ACC112 (cell line): ENCODE measurements at regions not wholly inside any gene's neighbourhood (a gene's known extent, or its start where the extent isn't known, plus 50 kb on each side); places are given as distances from the start of the nearest gene placed in this dataset.
"Not testable (repeated sequence)": the region's sequence is repeated elsewhere in the genome, so short reads cannot be mapped to it uniquely, and the experiment has no call there.

ENCODE experiments used
- H2AFZ ChIP-seq: fragments of 200-600 bp; sonication (generic); one replicate; pipeline ENCODE4 v1.6.0; 2017; ENCODE audit warnings: antibody characterized with exemption, low read length; ENCODE audit not compliant: unreplicated experiment
- H3K27ac ChIP-seq: fragments of 200-600 bp; sonication (generic); 2 replicates; pipeline ENCODE4 v1.5.1; 2014; ENCODE audit warnings: low read depth, mild to moderate bottlenecking, antibody characterized with exemption, low read length, moderate library complexity
- H3K27me3 ChIP-seq: fragments of 200-600 bp; sonication (generic); 2 replicates; pipeline ENCODE4 v1.6.1; 2014; ENCODE audit warnings: mild to moderate bottlenecking, antibody characterized with exemption, low read length, moderate library complexity, mixed read lengths; ENCODE audit not compliant: insufficient read depth
- H3K36me3 ChIP-seq: fragments of 200-600 bp; sonication (generic); 2 replicates; pipeline ENCODE4 v1.6.1; 2016; ENCODE audit warnings: mild to moderate bottlenecking, antibody characterized with exemption, low read length, moderate library complexity, mixed read lengths; ENCODE audit not compliant: insufficient read depth
- H3K4me1 ChIP-seq: fragments of 200-600 bp; sonication (generic); one replicate; pipeline ENCODE4 v1.6.1; 2016; ENCODE audit warnings: low read length, mixed read lengths; ENCODE audit not compliant: insufficient read depth, unreplicated experiment, control insufficient read depth
- H3K4me3 ChIP-seq: fragments of 200-600 bp; sonication (generic); 2 replicates; pipeline ENCODE4 v1.5.1; 2014; ENCODE audit warnings: mild to moderate bottlenecking, low read depth, low read length
- H3K79me2 ChIP-seq: fragments of 200-600 bp; sonication (generic); one replicate; pipeline ENCODE4 v1.6.0; 2016; ENCODE audit warnings: low read length; ENCODE audit not compliant: control insufficient read depth, unreplicated experiment, insufficient read depth

DNA sequence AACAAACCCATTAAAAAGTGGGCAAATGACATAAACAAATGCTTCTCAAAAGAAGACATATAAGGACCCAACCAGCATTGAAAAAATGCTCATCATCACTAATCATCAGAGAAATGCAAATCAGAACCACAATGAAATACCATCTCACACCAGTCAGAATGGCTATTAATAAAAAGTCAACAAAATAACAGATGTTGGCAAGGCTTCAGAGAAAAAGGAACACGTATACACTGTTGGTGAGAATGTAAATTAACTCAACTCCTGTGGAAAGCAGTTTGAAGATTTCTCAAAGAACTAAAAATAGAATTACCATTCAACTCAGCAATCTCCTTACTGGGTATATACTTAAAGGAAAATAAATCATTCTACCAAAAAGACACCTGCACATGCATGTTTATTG is 283.6 kb downstream of the PAPSS1 start:
- not testable (repeated sequence) for H3K27me3 ChIP-seq, H3K79me2 ChIP-seq, H3K4me1 ChIP-seq, H3K27ac ChIP-seq, H3K4me3 ChIP-seq, H3K36me3 ChIP-seq, H2AFZ ChIP-seq

DNA sequence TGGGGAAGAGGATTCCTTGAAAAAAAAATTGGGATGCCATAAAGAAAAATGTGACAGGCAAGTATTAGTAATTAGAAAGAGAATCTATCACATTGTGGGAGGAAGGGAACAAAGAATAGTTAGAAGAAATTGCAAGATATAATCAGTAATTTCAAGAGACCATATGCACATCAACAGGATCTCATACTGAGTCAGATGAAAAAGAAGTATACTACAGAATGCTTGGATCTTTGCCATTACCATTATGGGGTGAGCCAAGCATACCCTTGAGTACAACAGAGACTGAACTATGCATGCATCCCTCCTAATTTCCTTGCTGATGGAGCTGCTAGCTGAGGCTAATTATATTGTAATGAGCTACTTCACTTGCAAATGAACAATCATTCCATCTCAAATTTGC is 287.6 kb downstream of the PAPSS1 start:
- no peak overlapping the region for H3K4me3 ChIP-seq

DNA sequence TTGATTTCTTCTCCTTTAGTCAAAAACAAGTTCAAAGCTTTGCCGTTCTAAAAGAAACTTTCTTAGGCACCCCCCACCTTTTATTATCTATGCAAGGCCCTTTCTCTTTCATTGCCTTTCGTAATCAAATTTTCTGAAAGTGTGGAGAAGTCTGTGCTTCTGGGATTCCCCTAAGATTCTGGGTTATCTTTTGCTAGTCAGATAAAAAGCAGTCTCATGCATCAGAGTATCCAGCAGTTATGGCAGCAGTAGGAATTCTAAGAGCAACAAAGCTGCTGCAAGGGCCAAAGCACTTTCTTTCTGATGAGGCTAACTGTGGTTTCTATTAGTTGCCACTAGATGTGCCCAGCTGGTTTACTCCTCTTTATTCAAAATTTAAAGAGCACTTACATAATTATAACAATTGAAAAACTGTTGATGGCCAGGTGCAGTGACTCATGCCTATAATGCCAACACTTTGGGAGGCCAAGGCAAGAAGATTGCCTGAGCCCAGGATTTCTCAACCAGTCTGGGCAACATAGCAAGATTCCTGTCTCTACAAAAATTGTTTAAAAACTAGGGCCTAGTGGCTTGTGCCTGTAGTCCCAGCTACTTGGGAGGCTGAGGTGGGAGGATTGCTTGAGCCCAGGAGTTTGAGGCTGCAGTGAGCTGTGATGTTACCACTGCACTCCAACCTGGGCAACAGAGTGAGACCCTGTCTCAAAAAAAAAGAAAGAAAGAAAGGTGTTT is 296.2 kb downstream of the PAPSS1 start:
- H3K36me3 ChIP-seq: no peaks in the 10 kb centered on the region
- no peak overlapping the region for H2AFZ ChIP-seq
- H3K4me3 ChIP-seq: no peak overlapping the region
- no peaks in the 10 kb centered on the region for H3K4me1 ChIP-seq
- H3K27me3 ChIP-seq: 0 out of 2 replicates have a peak, but pooled peaks cover 2% of the 10 kb centered on the region
- H3K27ac ChIP-seq: no peak overlapping the region
- H3K79me2 ChIP-seq: no peaks in the 10 kb centered on the region

More for the DNA sequence above, 287.6 kb downstream of the PAPSS1 start:
- H3K4me1 ChIP-seq: no peaks in the 10 kb centered on the region
- H3K27me3 ChIP-seq: peaks cover 25% of the 10 kb centered on the region
- no peaks in the 10 kb centered on the region for H3K36me3 ChIP-seq
- H3K27ac ChIP-seq: no peak overlapping the region
- H2AFZ ChIP-seq: no peak overlapping the region
- no peaks in the 10 kb centered on the region for H3K79me2 ChIP-seq

DNA sequence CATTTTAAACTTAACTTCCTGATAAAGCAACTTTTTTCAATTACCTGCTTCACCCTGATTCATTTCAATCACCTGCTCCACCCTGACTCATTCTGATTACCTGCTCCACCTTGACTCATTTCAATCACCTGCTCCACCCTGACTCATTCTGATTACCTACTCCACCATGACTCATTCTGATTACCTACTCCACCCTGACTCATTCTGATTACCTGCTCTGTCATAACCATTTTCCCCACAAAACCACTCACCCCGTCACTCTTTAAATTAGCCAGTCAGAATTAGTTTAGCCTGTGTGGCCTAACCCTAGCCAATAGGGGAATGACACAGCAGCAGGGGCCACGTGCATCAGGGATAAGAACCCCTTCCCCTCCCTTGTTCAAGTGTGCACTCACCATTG is 300.5 kb downstream of the PAPSS1 start:
- not testable (repeated sequence) for H3K79me2 ChIP-seq, H3K4me3 ChIP-seq, H2AFZ ChIP-seq, H3K27ac ChIP-seq, H3K4me1 ChIP-seq, H3K36me3 ChIP-seq, H3K27me3 ChIP-seq

DNA sequence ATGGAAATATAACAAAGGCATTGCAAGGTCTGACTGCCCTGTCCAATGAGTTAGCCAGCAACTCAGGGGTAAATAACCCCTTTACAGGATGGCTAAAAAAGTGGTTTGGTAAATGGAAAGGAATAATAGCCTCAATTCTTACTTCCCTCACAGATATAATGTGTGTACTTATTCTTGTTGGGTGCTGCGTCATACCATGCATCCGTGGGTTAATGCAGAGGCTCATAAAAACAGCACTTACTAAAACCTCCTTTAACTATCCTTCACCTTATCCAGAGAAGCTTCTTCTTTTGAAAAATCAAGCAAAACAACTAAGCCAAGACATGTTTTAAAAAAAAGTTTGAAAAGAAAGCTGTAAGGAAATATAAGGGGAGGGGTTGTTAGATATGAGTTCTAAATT is 301.0 kb downstream of the PAPSS1 start:
- Histone ChIP-seq H2AFZ (no peak overlapping the region), H3K79me2 (no peaks in the 10 kb centered on the region), H3K36me3 (no peaks in the 10 kb centered on the region), H3K27me3 (0 out of 2 replicates have a peak, but pooled peaks cover 4% of the 10 kb centered on the region), H3K4me3 (no peak overlapping the region), H3K4me1 (no peaks in the 10 kb centered on the region), H3K27ac (no peak overlapping the region)

DNA sequence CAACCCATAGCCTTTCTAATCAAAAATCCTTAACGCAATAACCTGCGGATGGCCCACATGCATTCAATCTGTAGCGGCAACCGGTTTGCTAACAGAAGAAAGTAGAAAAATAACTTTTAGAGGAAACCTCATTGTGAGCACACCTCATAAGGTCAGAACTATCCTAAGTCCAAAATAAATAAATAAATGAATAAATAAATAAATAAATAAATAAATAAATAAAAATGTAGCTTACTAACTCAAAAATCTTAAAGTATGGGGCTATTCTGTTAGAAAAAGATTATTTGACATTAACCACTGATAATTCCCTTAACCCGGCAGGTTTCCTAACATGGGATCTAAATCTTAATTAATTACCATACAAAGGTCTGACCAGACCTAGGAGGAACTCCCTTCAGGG is 304.5 kb downstream of the PAPSS1 start:
- not testable (repeated sequence) for H2AFZ ChIP-seq, H3K27me3 ChIP-seq, H3K4me3 ChIP-seq, H3K27ac ChIP-seq, H3K79me2 ChIP-seq, H3K4me1 ChIP-seq, H3K36me3 ChIP-seq

DNA sequence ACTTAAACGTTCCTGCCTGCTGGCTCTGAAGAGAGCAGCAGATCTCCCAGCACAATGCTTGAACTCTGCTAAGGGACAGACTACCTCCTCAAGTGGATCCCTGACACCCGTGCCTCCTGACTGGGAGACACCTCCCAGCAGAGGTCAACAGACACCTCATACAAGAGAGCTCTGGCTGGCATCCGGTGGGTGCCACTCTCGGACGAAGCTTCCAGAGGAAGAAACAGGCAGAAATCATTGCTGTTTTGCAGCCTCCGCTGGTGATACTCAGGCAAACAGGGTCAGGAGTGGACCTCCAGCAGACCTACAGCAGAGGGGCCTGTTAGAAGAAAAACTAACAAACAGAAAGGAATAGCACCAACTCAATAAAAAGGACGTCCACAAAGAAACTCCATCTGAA is 310.2 kb downstream of the PAPSS1 start:
- peaks cover 10% of the 10 kb centered on the region; the same call in 1 of the 2 replicates for H3K27me3 ChIP-seq
- H3K27ac ChIP-seq, H3K36me3 ChIP-seq, H3K4me1 ChIP-seq, H2AFZ ChIP-seq, H3K4me3 ChIP-seq, H3K79me2 ChIP-seq: not testable (repeated sequence)

DNA sequence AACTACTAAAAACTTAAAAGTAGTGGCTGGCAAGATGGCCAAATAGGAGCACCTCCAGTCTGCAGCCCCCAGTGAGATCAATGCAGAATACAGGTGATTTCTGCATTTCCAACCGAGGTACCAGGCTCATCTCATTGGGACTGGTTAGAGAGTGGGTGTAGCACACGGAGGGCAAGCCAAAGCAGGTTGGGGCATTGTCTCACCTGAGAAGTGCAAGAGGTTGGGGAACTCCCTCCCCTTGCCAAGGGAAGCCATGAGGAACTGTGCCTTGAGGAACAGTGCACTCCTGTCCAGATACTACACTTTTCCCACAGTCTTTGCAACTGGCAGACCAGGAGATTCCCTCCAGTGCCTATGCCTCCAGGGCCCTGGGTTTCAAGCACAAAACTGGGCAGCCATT is 311.1 kb downstream of the PAPSS1 start:
- no peak overlapping the region for H2AFZ ChIP-seq
- no peak overlapping the region for H3K27ac ChIP-seq
- no peaks in the 10 kb centered on the region for H3K36me3 ChIP-seq

DNA sequence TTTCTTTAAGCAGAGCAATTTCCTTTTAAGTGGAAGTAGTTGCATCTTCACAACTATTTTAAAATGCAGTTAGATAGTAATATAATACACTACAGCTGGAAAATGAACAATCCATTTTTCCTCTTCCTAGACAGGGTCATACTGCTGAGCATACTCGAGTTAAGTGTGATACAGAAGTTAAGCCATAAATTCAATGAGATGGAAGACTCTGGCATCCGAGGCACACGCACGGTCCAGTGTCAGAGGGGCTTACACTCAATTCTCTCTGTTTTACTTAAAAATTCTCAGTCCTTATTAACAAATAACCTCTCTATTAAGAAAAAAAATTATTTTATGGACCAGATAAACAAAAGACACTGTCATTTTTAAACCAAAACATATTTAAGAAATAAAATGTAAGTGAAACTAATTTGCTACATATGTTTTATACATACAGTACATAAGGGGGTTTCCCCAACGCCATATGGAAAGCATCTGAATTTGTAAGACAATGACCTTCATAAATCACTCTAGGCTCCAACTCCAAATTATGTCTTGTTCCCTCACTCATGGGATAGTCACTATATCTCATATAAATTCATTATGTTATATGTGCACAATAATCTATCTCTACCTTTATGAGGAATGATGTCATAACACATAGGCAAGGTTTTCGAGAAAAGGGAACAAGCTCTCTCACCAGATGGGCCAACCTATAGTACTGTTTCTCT is 315.3 kb downstream of the PAPSS1 start:
- no peaks in the 10 kb centered on the region for H3K4me1 ChIP-seq
- no peak overlapping the region for H3K4me3 ChIP-seq
- H3K27ac ChIP-seq: no peak overlapping the region
- peaks cover 12% of the 10 kb centered on the region; the same call in 1 of the 2 replicates for H3K27me3 ChIP-seq
- no peaks in the 10 kb centered on the region for H3K79me2 ChIP-seq
- H3K36me3 ChIP-seq: no peaks in the 10 kb centered on the region
- H2AFZ ChIP-seq: no peak overlapping the region

More for the DNA sequence above, 311.1 kb downstream of the PAPSS1 start:
- Histone ChIP-seq H3K79me2 (no peaks in the 10 kb centered on the region), H3K27me3 (peaks cover 10% of the 10 kb centered on the region; the same call in 1 of the 2 replicates), H3K4me3 (no peak overlapping the region), H3K4me1 (no peaks in the 10 kb centered on the region)

DNA sequence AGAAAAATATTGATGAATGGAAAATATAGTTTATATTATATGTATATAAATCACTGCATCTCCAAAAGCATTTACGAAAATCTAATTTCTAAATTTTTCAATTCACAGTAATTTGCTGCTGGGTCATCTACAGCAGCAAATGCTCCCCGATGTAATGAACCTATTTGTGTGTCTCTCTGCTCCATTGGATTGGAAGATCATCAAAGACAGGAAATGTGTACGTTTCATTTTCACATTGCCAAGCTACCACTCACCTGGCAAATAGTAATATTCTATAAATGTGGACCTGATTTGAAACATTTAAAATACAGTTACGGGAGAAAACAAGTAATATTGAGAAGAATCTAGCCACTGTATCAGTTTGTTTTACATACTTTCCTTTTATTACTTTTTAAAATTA is 317.7 kb downstream of the PAPSS1 start:
- Histone ChIP-seq H3K36me3 (no peaks in the 10 kb centered on the region), H3K27me3 (peaks cover 7% of the 10 kb centered on the region; the same call in 1 of the 2 replicates), H2AFZ (no peak overlapping the region), H3K79me2 (no peaks in the 10 kb centered on the region), H3K4me1 (no peaks in the 10 kb centered on the region), H3K27ac (no peak overlapping the region), H3K4me3 (no peak overlapping the region)

DNA sequence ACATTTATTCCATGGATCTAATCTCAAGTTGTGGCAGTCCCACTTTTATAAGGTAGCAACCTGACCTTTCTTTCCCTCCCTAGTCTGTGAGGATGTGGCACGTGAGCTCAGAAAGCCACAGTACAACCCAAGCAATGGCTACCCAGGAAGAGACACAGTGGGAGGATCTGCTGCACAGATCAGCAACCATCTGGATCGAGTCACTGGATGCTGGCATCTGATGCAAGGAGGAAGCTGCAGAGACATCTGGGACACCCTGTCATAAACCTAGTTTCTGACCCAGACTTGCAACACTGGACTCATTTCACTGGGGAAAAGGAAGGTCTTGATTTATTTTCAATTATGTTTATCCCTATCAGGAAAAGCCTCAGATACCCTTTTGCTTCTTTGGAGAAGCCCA is 327.1 kb downstream of the PAPSS1 start:
- Histone ChIP-seq H2AFZ (peak overlapping the region; percentile 83), H3K4me3 (peak overlapping the region; percentile 66), H3K4me1 (peaks cover 4% of the 10 kb centered on the region), H3K27me3 (no peaks in the 10 kb centered on the region; the same call in 1 of the 2 replicates), H3K27ac (no peak overlapping the region), H3K36me3 (no peaks in the 10 kb centered on the region), H3K79me2 (no peaks in the 10 kb centered on the region)
